Hematopoietic multipotent progenitor cell treated with erythropoietin and hydrocortisone succinate and interleukin-3 and kit ligand, for 17 days (in vitro differentiated cells): ENCODE measurements at regions not wholly inside any gene's neighbourhood (a gene's known extent, or its start where the extent isn't known, plus 50 kb on each side); places are given as distances from the start of the nearest gene placed in this dataset.

ENCODE experiments used
- DNase-seq: peaks from one replicate; pipeline ENCODE4 v3.0.0-alpha.2; 2015; ENCODE audit warnings: low spot score

DNA sequence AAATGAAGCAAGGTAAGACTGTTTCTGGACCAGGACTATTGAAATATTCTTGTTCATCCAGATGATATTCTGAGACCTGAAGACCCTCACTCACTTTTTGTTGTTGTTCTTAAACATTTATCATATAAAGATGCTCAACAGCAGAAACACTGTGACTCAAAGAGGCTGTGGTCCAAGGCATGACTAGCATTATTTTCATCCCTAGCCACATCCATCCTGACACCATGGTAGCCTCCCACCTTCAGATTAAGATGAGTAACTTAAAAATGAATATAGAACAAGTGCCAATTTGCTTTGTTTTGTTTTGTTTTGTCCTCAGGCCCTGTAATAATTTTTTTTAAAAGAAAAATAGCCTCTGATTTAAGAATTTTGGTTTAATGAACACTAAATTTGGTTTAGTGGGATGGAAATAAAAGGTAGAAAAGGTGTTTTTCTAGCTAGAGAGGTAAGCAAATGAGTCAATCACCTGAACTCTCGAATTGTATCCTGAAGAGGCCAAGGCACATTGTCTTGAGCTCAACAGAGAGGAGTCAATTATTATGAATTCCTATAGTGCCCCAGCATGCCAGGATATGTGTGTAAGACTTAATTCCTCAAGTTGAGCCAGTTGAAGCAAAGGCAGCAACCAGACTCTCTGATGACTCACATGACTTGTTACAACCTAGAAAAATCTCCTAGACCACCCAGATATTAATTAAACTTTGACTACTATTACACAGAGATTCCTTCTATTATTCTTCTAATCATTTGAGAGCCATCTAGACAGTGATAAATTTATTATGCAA lies 380.1 kb upstream of the TUSC1 start:
- no peak for DNase-seq

DNA sequence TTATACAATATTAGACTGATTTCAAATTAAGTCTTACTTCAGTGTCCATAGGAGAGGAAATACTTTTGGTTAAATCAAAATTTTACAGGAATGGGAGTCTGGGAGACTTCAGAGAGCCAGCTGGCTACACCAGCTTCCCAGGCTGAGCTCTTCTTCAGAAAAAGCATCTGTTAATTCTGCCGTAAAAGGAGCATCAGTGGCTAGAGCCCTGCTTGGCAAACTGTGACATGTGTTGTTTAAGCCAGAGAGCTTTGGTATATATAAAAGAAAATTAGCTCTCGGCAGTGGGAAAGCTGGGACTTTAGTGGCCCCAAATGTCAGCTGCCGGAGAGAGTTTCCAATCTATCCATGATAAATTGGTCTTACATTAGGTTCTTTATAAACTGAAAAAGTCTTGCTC lies 378.8 kb upstream of the TUSC1 start:
- no peak for DNase-seq

DNA sequence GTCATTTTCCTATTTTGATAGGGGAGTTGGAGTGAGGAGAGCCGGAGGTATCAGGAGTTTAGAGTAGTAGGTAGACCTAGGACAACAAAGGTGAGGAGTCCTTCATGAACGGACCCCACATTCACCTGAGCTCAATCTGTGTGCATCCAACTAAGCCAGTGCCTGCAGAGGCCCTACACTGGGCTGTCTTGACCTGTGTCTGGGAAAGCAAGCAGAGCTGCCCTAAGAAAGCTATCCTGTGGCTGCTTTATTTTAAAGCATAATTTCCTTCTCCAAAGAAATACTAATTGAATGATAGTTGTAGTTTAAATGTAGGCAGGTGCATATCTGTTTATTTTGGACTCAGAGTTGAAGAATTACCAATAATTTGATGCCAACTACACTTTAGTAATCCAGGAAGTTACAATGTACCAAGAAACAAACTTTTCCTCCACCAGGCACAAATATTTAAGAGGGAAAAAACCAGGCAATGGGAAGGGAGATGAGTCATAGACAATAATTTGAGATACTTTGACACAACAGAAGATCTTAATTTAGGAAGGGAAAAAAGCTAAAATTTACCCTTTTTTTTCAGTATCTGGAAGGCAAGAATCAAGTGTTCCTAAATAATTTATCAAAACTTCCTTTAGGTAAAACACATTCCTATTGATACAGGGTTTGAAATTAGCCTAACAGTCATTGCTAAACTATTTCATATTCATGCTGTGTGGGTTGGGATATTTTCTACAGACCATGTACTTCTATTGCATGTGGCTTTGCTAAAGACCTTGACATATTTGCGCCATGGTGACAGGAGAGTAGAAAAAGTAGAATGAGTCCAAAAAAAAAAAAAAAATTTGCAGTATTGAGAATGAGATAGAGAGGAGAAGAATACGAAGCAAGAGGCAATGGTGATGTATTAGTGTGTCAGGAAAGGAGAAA lies 376.6 kb upstream of the TUSC1 start:
- no peak for DNase-seq

GRCh38 chr9:26053954-26054353 lies 375.7 kb upstream of the TUSC1 start:
- no peak for DNase-seq

- DNase-seq = no peak
Measured at GRCh38 chr9:26043431-26043830, 365.2 kb upstream of the TUSC1 start.

DNA sequence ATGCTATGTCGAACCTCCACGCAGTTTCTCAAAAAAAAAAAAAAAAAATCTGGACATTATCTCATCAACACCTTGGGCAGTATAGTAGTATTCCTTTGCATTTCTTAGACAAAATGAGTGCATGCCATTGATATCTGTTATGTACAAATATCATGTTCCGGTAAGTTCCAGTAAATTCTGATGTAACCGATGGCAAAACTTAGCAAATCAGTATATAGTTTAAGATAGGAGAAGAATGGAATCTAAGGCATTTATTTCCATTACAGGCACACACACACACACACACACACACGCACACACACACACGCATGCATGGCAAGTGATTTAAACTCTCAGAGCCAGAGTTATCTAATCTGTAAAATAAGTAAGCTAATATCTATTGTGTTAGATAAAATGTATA lies 356.5 kb upstream of the TUSC1 start:
- DNase-seq = no peak

GRCh38 chr9:26033336-26033735 lies 355.1 kb upstream of the TUSC1 start:
- DNase-seq = no peak

DNA sequence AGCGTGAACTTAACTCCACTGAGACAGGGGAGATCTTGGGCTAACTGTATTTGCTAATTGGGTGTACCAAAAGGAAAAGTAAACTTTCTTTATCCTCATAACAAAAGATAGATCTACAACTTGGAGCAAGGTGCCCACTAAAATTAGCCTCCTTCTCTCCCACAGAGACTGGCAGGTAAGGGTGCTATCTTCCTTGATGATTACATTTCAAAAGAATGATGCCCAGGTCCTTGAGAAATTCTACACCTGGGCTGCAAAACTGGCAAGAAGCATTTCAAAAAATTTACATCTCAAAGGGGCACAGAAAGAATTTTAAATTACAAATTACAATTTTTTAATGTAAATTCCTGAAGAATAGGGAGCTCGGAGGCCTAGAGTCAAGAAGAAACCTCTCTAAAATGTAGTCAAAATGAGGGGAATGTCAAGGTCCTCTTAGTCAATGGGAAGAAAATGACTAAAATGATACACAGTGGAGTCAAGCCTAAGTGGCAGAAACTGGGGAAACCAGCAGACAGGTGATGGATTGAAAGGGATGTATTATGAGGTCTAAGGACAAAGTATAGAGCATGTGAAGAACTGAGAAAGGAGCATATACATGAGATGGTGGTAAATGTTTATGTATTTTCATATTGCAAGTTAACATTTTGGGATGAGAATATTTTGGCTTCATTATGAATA lies 348.3 kb upstream of the TUSC1 start:
- no peak for DNase-seq

GRCh38 chr9:26013199-26013598 lies 335.0 kb upstream of the TUSC1 start:
- no peak for DNase-seq

DNA sequence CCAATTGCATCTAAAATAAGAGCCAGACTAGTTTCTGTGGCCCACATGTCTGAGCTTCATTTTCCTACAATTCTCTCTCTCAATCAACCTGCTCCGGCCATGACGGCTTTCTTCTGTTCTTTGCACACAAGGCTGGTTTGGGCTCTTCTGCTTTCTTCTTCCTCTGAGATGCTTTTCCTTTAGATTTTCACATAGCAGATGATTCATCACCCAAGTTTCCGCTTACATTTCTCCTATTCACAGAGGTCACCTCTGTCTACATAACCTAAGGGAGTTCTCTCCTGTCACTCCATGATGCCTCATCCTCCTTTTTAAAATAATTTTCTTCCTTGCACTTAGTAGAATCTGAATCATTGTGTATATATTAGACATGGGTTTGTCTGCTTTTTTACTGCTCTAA lies 334.6 kb upstream of the TUSC1 start:
- DNase-seq = no peak

- no peak for DNase-seq
Measured at GRCh38 chr9:25994605-25995004, 316.4 kb upstream of the TUSC1 start.

GRCh38 chr9:25990376-25990775 lies 312.1 kb upstream of the TUSC1 start:
- no peak for DNase-seq

DNA sequence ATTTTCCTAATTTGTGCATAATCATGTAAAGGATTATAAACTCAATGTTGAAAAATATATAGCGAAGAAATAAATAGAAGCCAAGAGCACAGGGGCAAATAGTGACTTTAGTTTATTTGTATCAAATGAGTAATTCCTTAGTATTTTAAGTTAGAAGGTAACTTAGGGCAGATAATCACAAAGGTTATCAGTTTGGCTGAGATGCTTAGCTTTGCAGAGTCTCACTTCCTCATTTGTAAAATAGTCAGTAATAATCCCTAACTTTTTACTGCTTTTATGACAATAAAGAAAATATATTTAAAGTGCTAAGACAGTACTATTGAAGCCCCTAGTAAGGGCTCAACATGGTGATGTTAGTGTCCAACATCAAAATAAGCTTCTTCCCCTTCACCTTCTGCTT lies 297.4 kb upstream of the TUSC1 start:
- no peak for DNase-seq

GRCh38 chr9:25964239-25964638 lies 286.0 kb upstream of the TUSC1 start:
- DNase-seq = no peak

DNA sequence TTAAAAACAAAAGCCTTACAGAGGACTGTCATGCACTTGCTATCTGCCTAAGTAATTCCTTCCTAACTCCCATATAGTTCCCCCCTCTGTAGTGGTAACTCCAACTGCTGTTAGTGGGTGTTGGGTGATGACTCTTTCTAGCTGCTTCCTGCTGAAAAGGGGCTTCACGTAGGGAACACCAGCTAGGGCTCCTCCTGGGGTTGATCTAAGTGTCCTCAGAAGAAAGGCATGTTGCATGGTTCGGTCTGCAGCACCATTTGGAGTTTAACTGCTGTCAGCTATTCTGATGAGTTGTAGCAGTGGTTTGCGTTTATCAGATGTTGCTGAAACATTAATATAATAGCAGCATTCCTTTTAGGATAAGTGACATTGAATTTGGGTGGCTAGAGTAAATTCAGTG lies 281.9 kb upstream of the TUSC1 start:
- no peak for DNase-seq

- DNase-seq = no peak
Measured at GRCh38 chr9:25954209-25954608, 276.0 kb upstream of the TUSC1 start.

- no peak for DNase-seq
Measured at GRCh38 chr9:25948182-25948581, 269.9 kb upstream of the TUSC1 start.

GRCh38 chr9:25939126-25939525 lies 260.9 kb upstream of the TUSC1 start:
- no peak for DNase-seq

GRCh38 chr9:25936031-25936430 lies 257.8 kb upstream of the TUSC1 start:
- no peak for DNase-seq

GRCh38 chr9:25935188-25935587 lies 256.9 kb upstream of the TUSC1 start:
- DNase-seq = no peak

- no peak for DNase-seq
Measured at GRCh38 chr9:25918761-25919160, 240.5 kb upstream of the TUSC1 start.

DNA sequence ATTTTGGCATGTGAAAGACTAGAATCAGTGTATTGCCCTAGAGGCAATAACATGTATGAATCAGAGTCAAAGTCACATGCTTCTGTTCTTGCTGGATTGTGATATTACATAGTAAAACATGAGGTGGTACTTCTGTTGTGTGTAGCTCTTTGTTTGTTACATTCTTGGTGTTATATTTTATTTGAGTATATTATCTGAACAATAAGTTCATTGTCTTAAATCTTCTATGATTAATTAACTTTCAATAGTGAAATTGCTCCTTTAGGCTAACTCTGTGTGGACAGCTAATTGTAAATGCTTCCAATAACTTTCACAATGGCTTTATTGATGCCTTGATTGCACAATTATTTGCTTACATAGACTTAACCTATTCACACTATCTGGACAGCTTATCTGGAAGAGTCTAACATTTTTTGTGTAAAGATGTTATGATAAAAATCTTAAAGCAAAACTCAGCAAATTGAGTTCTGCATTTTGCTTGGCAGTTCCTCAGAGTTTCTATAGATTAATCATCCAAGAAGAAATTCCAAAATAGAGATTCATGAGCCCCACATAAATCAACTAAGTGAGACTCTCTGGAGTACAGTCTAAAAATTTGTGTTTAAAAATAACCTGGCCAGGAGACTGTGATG lies 239.6 kb upstream of the TUSC1 start:
- DNase-seq = no peak
